ENCODE measurements at regions not wholly inside any gene's neighbourhood (a gene's known extent, or its start where the extent isn't known, plus 50 kb on each side); places are given as distances from the start of the nearest gene placed in this dataset.

GRCh38 chr13:50685491-50685890, 158.0 kb downstream of the DLEU7 start:
- DNase-seq (ENCODE audit: low read depth) = no peak

GRCh38 chr13:50685956-50686355, 157.5 kb downstream of the DLEU7 start:
- no peak for DNase-seq (ENCODE audit: low read depth)

GRCh38 chr13:50686551-50686950, 156.9 kb downstream of the DLEU7 start:
- DNase-seq (ENCODE audit: low read depth) = no peak

- no peak for DNase-seq (ENCODE audit: low read depth)
Measured at GRCh38 chr13:50687545-50687944, 155.9 kb downstream of the DLEU7 start.

GRCh38 chr13:50690006-50690405, 153.5 kb downstream of the DLEU7 start:
- no peak for DNase-seq (ENCODE audit: low read depth)

GRCh38 chr13:50691176-50691680, 152.3 kb downstream of the DLEU7 start:
- no peak for DNase-seq (ENCODE audit: low read depth)

DNA sequence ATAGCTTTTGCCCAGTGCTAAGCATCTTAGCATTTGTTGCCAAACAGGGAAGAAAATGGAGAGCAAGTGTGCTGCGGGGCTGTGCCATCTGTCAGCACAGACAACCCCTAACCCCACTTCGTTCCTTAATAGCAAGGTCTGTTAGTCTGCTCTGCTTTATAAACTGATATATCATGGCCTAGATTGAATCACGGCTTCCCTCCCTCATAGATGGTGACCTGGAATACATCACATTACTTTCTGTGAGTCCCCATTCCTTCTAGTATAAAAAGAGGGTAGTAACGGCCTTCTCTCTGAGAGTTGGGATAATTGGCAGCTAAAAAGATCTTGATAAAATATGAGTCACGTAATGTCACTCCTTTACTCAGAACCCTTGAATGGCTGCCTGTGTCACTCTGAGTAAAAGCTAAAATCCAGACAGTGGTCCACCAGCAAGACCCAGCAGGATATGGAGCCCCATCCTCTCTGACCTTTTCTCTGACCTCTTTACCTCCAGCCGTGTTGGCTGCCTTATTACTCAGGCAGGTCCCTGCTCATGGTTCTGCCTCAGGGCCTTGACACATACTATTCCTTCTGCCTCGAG, 151.7 kb downstream of the DLEU7 start:
- DNase-seq (ENCODE audit: low read depth) = no peak

GRCh38 chr13:50692396-50692915, 151.0 kb downstream of the DLEU7 start:
- DNase-seq (ENCODE audit: low read depth) = no peak

DNA sequence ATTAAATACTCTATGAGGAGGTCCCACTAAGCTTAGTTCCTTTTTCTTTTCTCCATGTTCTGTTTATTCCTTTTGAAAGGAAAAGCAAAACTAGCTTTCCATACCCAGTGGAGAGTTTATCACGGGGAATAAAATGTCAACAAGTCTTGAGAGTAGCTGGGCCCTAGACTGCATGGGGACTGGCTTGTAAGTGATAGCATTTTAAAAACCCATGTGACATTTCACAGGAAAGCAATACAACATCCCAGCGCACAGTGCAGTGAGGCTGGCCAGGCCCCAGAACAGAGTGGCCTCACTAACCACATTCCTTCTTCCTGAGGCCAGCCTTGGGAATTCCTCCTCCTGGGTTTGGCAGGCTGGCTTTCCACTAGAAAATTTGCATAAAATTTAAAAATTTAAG, 149.8 kb downstream of the DLEU7 start:
- no peak for DNase-seq (ENCODE audit: low read depth)

DNA sequence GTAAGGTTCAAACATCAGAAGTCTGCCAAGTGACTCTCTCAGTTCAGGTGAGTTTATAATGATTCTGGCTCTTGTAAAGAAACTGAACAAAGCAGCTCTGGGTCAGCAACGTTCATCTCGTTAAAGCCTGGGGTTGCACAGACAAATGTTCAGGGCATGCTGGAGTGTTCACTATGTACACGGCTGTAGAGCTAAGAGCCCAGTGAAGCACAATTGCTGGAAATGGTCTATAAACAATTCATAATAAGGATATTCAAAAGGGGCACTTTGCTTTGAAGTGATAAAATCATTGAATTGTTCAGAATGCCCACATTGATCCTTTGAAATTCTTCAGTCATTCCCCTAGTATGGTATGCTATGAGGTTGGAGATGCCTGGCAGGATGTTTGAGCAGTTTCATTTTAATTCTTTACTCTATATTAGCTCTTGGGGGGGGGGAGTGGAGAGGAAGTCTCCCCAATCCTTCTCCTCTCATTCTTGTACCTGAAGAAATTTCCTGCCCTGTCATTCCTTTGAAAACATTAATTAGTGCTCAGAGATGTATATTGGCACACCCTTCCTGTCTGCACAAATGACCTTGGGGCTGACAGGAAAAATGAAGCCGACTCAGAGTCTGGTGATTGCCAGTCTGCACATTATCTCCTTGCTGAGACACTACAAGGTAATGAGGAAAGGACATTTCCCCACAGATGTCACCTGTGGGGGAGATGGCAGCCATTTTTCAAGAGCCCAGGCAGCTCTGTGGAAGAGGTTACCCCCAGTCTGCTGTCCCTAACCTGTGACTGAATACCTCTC, 145.5 kb downstream of the DLEU7 start:
- DNase-seq (ENCODE audit: low read depth) = no peak

- no peak for DNase-seq (ENCODE audit: low read depth)
Measured at GRCh38 chr13:50699874-50700663, 143.4 kb downstream of the DLEU7 start.

GRCh38 chr13:50700664-50701305, 142.7 kb downstream of the DLEU7 start:
- DNase-seq (ENCODE audit: low read depth) = no peak

GRCh38 chr13:50701469-50701868, 142.0 kb downstream of the DLEU7 start:
- no peak for DNase-seq (ENCODE audit: low read depth)

DNA sequence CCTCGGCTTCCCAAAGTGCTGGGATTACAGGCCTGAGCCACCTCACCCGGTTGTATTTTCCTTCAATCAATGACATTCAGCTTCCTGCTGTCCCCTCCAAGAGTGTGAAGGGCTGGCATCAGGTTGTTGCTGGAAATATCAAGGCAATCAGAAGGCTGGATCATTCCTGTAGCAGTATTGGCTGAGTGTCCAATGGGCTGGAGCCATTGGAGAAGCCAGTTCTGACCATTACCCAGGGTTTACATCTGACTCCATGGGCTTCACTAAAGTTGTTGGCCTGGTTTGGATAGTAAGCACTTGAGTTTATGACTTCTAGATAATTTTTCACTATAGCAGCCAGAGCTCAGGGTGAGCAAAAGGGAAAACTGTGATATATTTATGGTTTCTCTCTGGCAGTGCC, 137.0 kb downstream of the DLEU7 start:
- DNase-seq (ENCODE audit: low read depth) = no peak

- DNase-seq (ENCODE audit: low read depth) = no peak
Measured at GRCh38 chr13:50707628-50708027, 135.9 kb downstream of the DLEU7 start.

DNA sequence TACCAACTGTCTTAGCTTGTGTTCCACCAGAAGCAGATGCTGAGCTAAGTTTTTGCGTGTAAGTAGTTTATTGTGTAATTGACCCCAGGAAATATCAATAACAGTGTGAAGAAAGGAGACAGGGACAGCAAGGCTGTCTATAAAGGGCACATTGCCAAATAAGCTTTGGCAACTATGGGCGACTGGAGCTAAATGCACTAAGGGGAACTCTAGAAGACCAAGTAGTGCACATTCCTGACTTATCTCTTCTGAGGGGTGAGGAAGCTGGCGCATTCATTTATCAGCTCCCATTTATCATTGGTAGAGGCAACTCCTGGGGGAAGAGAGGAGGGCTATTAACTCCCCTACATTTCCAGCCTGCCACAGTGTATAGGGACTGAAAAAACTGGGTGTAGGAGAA, 135.0 kb downstream of the DLEU7 start:
- DNase-seq (ENCODE audit: low read depth) = no peak

DNA sequence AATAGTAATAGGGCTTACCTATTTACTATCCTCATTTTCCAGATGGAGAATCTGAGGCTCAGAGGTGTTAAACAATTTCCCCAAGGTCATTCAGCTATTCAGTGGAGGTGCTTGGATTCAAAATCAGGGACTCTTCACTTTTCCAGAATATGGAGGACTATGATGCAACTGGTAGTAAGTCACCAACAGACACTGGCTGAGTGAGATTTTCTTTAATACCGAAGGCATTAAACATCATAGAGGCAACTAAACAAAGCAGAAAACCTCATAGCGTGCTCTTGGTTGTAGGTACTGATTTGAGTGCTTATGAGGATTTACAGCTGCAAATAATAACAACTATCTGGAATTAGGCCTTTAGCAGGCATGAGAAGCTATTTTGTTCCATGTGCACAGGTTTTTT, 134.4 kb downstream of the DLEU7 start:
- DNase-seq (ENCODE audit: low read depth) = no peak

DNA sequence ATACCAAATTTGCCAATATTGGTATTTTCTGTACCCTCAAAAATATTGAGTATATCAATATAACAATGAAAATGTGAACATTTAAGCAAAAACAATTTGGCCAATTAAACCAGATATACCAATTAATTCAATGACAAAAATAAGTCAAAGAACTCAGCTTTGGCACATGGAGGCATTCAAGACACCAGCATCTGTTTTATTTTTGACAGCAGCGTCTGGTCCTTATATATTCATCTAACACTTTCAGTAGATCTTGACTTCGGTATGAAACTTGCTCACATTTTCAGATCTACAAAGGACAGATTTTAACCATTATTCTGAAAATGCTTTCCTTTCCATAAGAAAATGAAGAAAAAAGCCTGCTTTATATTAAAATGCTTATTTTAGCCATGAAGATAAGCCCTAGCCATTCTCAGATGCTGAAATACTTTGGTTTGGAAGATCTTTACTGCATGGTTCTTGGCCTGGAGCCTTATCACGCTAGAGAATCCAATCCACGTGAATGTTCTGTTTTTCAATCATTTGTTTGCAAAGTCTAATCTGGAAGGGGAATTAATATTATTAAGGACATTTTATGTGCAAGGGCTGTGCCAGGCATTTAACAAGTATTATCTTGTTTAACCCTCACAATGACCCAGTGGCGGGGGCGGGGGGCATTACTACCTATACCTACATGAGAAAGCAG, 132.2 kb downstream of the DLEU7 start:
- no peak for DNase-seq (ENCODE audit: low read depth)

DNA sequence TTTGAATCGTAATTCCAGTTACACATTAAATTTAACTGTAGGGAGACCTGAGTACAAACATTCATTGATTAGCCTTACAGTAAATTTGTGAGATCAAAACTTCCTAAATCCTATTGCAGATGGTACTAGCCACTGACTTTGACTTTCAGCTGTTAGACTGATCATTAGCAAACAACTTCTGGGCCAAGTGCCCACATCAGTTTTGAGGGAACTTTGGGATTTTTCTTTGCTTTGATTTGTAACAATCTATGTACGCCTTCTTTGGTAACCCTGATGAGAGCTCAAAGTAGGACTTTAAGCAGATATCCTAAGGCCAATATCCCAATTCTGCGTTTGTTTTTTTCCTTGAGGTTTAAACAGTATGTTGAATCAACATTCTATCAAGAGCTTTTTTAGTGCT, 131.5 kb downstream of the DLEU7 start:
- DNase-seq (ENCODE audit: low read depth) = no peak

- DNase-seq (ENCODE audit: low read depth) = no peak
Measured at GRCh38 chr13:50712456-50712855, 131.0 kb downstream of the DLEU7 start.

- no peak for DNase-seq (ENCODE audit: low read depth)
Measured at GRCh38 chr13:50712881-50713280, 130.6 kb downstream of the DLEU7 start.
